ENCODE measurements at regions not wholly inside any gene's neighbourhood (a gene's known extent, or its start where the extent isn't known, plus 50 kb on each side); places are given as distances from the start of the nearest gene placed in this dataset.

- Histone ChIP-seq H3K27ac (no peak overlapping the region), H3K36me3 (no peaks in the 10 kb centered on the region), H3K4me3 (no peak overlapping the region), H3K9me3 (no peaks in the 10 kb centered on the region), H3K4me1 (no peaks in the 10 kb centered on the region), H3K27me3 (no peaks in the 10 kb centered on the region)
- TF ChIP-seq POLR2AphosphoS5 (IDR thresholded peaks at IDR 0.05; ENCODE audit: insufficient read depth in 1 of 2, low read depth in 1 of 2): no peak
- TF ChIP-seq POLR2A (IDR thresholded peaks at IDR 0.05): no peak
- no peak for TF ChIP-seq CTCF (IDR thresholded peaks at IDR 0.05)
- intact Hi-C loops (cut with DNase I): no loop called here
- no peak for DNase-seq (ENCODE audit: extremely low spot score in 2 of 2)
Observed at GRCh38 chr10:90269699-90270098, 568.3 kb downstream of the KIF20B start.

- no peak overlapping the region for H3K27ac ChIP-seq
- no peaks in the 10 kb centered on the region for H3K36me3 ChIP-seq
- H3K9me3 ChIP-seq: no peaks in the 10 kb centered on the region
- no peaks in the 10 kb centered on the region for H3K4me1 ChIP-seq
- H3K4me3 ChIP-seq: no peak overlapping the region
- no peaks in the 10 kb centered on the region for H3K27me3 ChIP-seq
- TF ChIP-seq POLR2AphosphoS5 (IDR thresholded peaks at IDR 0.05; ENCODE audit: insufficient read depth in 1 of 2, low read depth in 1 of 2): no peak
- TF ChIP-seq CTCF (IDR thresholded peaks at IDR 0.05): no peak
- no peak for TF ChIP-seq POLR2A (IDR thresholded peaks at IDR 0.05)
- intact Hi-C loops (cut with DNase I): no loop called here
- no peak for DNase-seq (ENCODE audit: extremely low spot score in 2 of 2)
Observed at GRCh38 chr10:90274721-90275468, 573.5 kb downstream of the KIF20B start.

- TF ChIP-seq CTCF (IDR thresholded peaks at IDR 0.05) (no peak), POLR2A (IDR thresholded peaks at IDR 0.05) (no peak), POLR2AphosphoS5 (IDR thresholded peaks at IDR 0.05; ENCODE audit: insufficient read depth in 1 of 2, low read depth in 1 of 2) (no peak)
- DNase-seq (ENCODE audit: extremely low spot score in 2 of 2): no peak
- no peaks in the 10 kb centered on the region for H3K36me3 ChIP-seq
- intact Hi-C loops (cut with DNase I): no loop called here
- no peak overlapping the region for H3K4me3 ChIP-seq
- H3K27me3 ChIP-seq: no peaks in the 10 kb centered on the region
- no peaks in the 10 kb centered on the region for H3K4me1 ChIP-seq
- H3K9me3 ChIP-seq: no peaks in the 10 kb centered on the region
- H3K27ac ChIP-seq: no peak overlapping the region
Observed at GRCh38 chr10:90276894-90277475, 575.6 kb downstream of the KIF20B start.

GRCh38 chr10:90286406-90286805, 571.4 kb downstream of the HTR7 start:
- Histone ChIP-seq H3K27me3 (no peaks in the 10 kb centered on the region), H3K4me3 (no peak overlapping the region), H3K9me3 (no peaks in the 10 kb centered on the region), H3K4me1 (no peaks in the 10 kb centered on the region), H3K27ac (no peak overlapping the region), H3K36me3 (no peaks in the 10 kb centered on the region)
- TF ChIP-seq CTCF (IDR thresholded peaks at IDR 0.05) (no peak), POLR2A (IDR thresholded peaks at IDR 0.05) (no peak), POLR2AphosphoS5 (IDR thresholded peaks at IDR 0.05; ENCODE audit: insufficient read depth in 1 of 2, low read depth in 1 of 2) (no peak)
- intact Hi-C loops (cut with DNase I): no loop called here
- no peak for DNase-seq (ENCODE audit: extremely low spot score in 2 of 2)

- intact Hi-C loops (cut with DNase I): no loop called here
- Histone ChIP-seq H3K36me3 (no peaks in the 10 kb centered on the region), H3K9me3 (no peaks in the 10 kb centered on the region), H3K27ac (no peak overlapping the region), H3K4me3 (no peak overlapping the region), H3K27me3 (no peaks in the 10 kb centered on the region), H3K4me1 (no peaks in the 10 kb centered on the region)
- no peak for DNase-seq (ENCODE audit: extremely low spot score in 2 of 2)
- no peak for TF ChIP-seq CTCF (IDR thresholded peaks at IDR 0.05)
- no peak for TF ChIP-seq POLR2A (IDR thresholded peaks at IDR 0.05)
- TF ChIP-seq POLR2AphosphoS5 (IDR thresholded peaks at IDR 0.05; ENCODE audit: insufficient read depth in 1 of 2, low read depth in 1 of 2): no peak
Observed at GRCh38 chr10:90286941-90287340, 570.9 kb downstream of the HTR7 start.

All from vagina (tissue), 2 donors.